ENCODE measurements at regions not wholly inside any gene's neighbourhood (a gene's known extent, or its start where the extent isn't known, plus 50 kb on each side); places are given as distances from the start of the nearest gene placed in this dataset.

DNA sequence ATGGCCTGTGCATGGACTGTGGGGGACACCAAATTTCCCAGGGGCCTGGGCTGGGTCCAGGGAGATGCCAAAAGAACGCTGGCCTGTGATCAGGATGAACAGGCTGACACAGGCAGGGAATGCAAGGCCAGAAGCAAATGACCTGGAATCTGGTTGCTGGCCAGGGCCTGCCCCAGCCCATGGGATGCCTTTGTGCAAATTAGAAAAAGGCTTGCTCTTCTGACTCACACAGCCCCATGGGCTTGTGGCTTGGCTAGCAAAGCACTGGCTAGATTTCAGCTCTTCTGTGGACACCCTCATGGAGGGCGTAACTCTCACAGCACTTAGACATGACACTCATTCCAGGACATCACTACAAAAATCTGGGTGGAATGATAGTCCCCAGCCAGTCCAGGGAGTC lies 356.0 kb downstream of the SHQ1 start:
- TF ChIP-seq CTCF (IDR thresholded peaks at IDR 0.05; ENCODE audit: insufficient read depth, low read length, poor library complexity, severe bottlenecking): no peak
- no peak for TF ChIP-seq EZH2phosphoT487 (conservative IDR thresholded peaks at IDR 0.05; ENCODE audit: low read length)

Measured in SU-DHL-6 (cell line).